GM06990 (cell line): ENCODE measurements at regions not wholly inside any gene's neighbourhood (a gene's known extent, or its start where the extent isn't known, plus 50 kb on each side); places are given as distances from the start of the nearest gene placed in this dataset.

Source experiments
- DNase-seq: peaks from one replicate; pipeline ENCODE4 v3.0.0-alpha.2; 2011; ENCODE audit not compliant: insufficient read length; ENCODE audit errors: extremely low read depth
- H3K27me3 ChIP-seq: replicated peaks from 2 replicates; pipeline ENCODE4 v1.6.0; 2011; ENCODE audit warnings: low read length; ENCODE audit not compliant: control insufficient read depth, insufficient read depth
- H3K36me3 ChIP-seq: 2 replicates; pipeline ENCODE4 v1.5.1; 2011; ENCODE audit warnings: low read length; ENCODE audit not compliant: control insufficient read depth, insufficient read depth
- H3K4me3 ChIP-seq: replicated peaks from 2 replicates; pipeline ENCODE4 v1.5.1; 2011; ENCODE audit warnings: low read depth, mild to moderate bottlenecking, control low read depth, low read length
- CTCF ChIP-seq: IDR thresholded peaks from 2 replicates; pipeline ENCODE4 v1.5.1; 2011; ENCODE audit warnings: low read length, control low read depth, mild to moderate bottlenecking, inconsistent platforms; ENCODE audit not compliant: insufficient read depth, poor library complexity, severe bottlenecking

GRCh38 chr15:70181626-70182255 lies 84.0 kb upstream of the TLE3 start:
- Histone ChIP-seq H3K27me3 (no peaks in the 10 kb centered on the region; the same call in 1 of the 2 replicates), H3K4me3 (no peak overlapping the region), H3K36me3 (no peaks in the 10 kb centered on the region)
- TF ChIP-seq CTCF: no peak
- no peak for DNase-seq

- H3K36me3 ChIP-seq: no peaks in the 10 kb centered on the region
These were observed 82.6 kb upstream of the TLE3 start for GRCh38 chr15:70180186-70180875.

GRCh38 chr15:70179309-70179892 lies 81.7 kb upstream of the TLE3 start:
- Histone ChIP-seq H3K36me3 (no peaks in the 10 kb centered on the region), H3K27me3 (no peaks in the 10 kb centered on the region; the same call in 1 of the 2 replicates), H3K4me3 (no peak overlapping the region)
- no peak for TF ChIP-seq CTCF
- no peak for DNase-seq

More at GRCh38 chr15:70180186-70180875, 82.6 kb upstream of the TLE3 start:
- H3K4me3 ChIP-seq: no peak overlapping the region
- no peak for DNase-seq
- TF ChIP-seq CTCF: no peak
- H3K27me3 ChIP-seq: no peaks in the 10 kb centered on the region; the same call in 1 of the 2 replicates

GRCh38 chr15:70178335-70179084 lies 80.8 kb upstream of the TLE3 start:
- no peaks in the 10 kb centered on the region for H3K36me3 ChIP-seq
- no peak overlapping the region for H3K4me3 ChIP-seq
- H3K27me3 ChIP-seq: no peaks in the 10 kb centered on the region; the same call in 1 of the 2 replicates
- TF ChIP-seq CTCF: no peak
- no peak for DNase-seq

- no peak for TF ChIP-seq CTCF
- no peak for DNase-seq
- no peaks in the 10 kb centered on the region; the same call in 1 of the 2 replicates for H3K27me3 ChIP-seq
These were observed 75.0 kb upstream of the TLE3 start for GRCh38 chr15:70172566-70173225.

More at GRCh38 chr15:70172566-70173225, 75.0 kb upstream of the TLE3 start:
- Histone ChIP-seq H3K36me3 (no peaks in the 10 kb centered on the region), H3K4me3 (no peak overlapping the region)
